PC-3 (cell line): ENCODE measurements at regions not wholly inside any gene's neighbourhood (a gene's known extent, or its start where the extent isn't known, plus 50 kb on each side); places are given as distances from the start of the nearest gene placed in this dataset.
"Not testable (repeated sequence)": the region's sequence is repeated elsewhere in the genome, so short reads cannot be mapped to it uniquely, and the experiment has no call there.

Experiments used
- ATAC-seq: fragments of 200-7000 bp; cut with Tn5 transposase; 2 replicates; pipeline ENCODE4 v1.9.1; 2020; ENCODE audit warnings: mild to moderate bottlenecking, moderate library complexity
- BruUV-seq: library from RNA; stranded (reverse); fragments of 400-500 nt; replicated peaks from 2 replicates; lab custom pipeline; 2021; lab: Mats Ljungman, UMichigan
- CTCF ChIA-PET: fragments of 300-600 bp; sonication (Branson Sonifier 250); formaldehyde crosslinking; loops from one replicate; lab custom pipeline; 2022; ENCODE audit warnings: antibody characterized with exemption; lab: Charles Lee
- POLR2A ChIA-PET: fragments of 300-600 bp; sonication (Branson Sonifier 250); formaldehyde crosslinking; loops from one replicate; lab custom pipeline; 2022; ENCODE audit warnings: antibody characterized with exemption; ENCODE audit not compliant: unreplicated experiment; lab: Charles Lee
- DNase-seq: peaks from one replicate; pipeline ENCODE4 v3.0.0-alpha.2; 2015
- H2AFZ ChIP-seq: fragments of 300-600 bp; sonication (generic); 2 replicates; pipeline ENCODE4 v1.6.0; 2016; ENCODE audit warnings: antibody characterized with exemption, low read length
- H3F3A ChIP-seq: fragments of 300-600 bp; sonication (generic); one replicate; pipeline ENCODE4 v1.6.0; 2017; ENCODE audit warnings: antibody characterized with exemption, low read length, control low read depth, mild to moderate bottlenecking; ENCODE audit not compliant: unreplicated experiment
- H3K27ac ChIP-seq: fragments of 300-600 bp; sonication (generic); 2 replicates; pipeline ENCODE4 v1.5.1; 2016; ENCODE audit warnings: mild to moderate bottlenecking, low read length
- H3K27me3 ChIP-seq: fragments of 300-600 bp; sonication (generic); 2 replicates; pipeline ENCODE4 v1.6.1; 2016; ENCODE audit warnings: low read length, mixed read lengths
- H3K36me3 ChIP-seq: fragments of 300-600 bp; sonication (generic); 2 replicates; pipeline ENCODE4 v1.6.1; 2016; ENCODE audit warnings: low read depth, mixed run types, low read length, mixed read lengths
- H3K4me1 ChIP-seq: fragments of 300-600 bp; sonication (generic); 2 replicates; pipeline ENCODE4 v1.5.1; 2016; ENCODE audit warnings: low read length; ENCODE audit not compliant: insufficient read depth
- H3K4me2 ChIP-seq: fragments of 300-600 bp; sonication (generic); 2 replicates; pipeline ENCODE4 v1.6.0; 2016; ENCODE audit warnings: low read length
- H3K4me3 ChIP-seq: fragments of 300-600 bp; sonication (generic); 2 replicates; pipeline ENCODE4 v1.5.1; 2016; ENCODE audit warnings: mild to moderate bottlenecking, low read length, mixed read lengths
- H3K79me2 ChIP-seq: fragments of 300-600 bp; sonication (generic); 2 replicates; pipeline ENCODE4 v1.6.1; 2017; ENCODE audit warnings: low read length, mixed read lengths
- H3K9ac ChIP-seq: fragments of 300-600 bp; sonication (generic); 2 replicates; pipeline ENCODE4 v1.6.0; 2016; ENCODE audit warnings: mild to moderate bottlenecking, low read length
- H3K9me2 ChIP-seq: fragments of 300-600 bp; sonication (generic); replicated peaks from 2 replicates; pipeline ENCODE4 v1.6.1; 2016; ENCODE audit warnings: mixed run types, low read length, mixed read lengths
- H3K9me3 ChIP-seq: fragments of 300-600 bp; sonication (generic); 2 replicates; pipeline ENCODE4 v1.6.1; 2016; ENCODE audit warnings: low read length, mixed read lengths
- H4K20me1 ChIP-seq: fragments of 300-600 bp; sonication (generic); 2 replicates; pipeline ENCODE4 v1.6.1; 2016; ENCODE audit warnings: low read length, mixed read lengths
- CTCF ChIP-seq: fragments of 300-600 bp; sonication (generic); conservative IDR thresholded peaks from 2 replicates; pipeline ENCODE4 v1.5.1; 2017; ENCODE audit warnings: antibody characterized with exemption, low read depth, mild to moderate bottlenecking, low read length
- EZH2 ChIP-seq: fragments of 300-600 bp; sonication (generic); IDR thresholded peaks from one replicate; pipeline ENCODE4 v1.6.1; 2017; ENCODE audit warnings: antibody characterized with exemption, mild to moderate bottlenecking, low read length; ENCODE audit not compliant: unreplicated experiment
- EZH2phosphoT487 ChIP-seq: fragments of 300-600 bp; sonication (generic); IDR thresholded peaks from 2 replicates; pipeline ENCODE4 v1.6.1; 2018; ENCODE audit warnings: mild to moderate bottlenecking, antibody characterized with exemption, low read length, borderline replicate concordance
- intact Hi-C: fragments of 100-400 bp; cut with micrococcal nuclease; formaldehyde crosslinking; loops from 2 replicates; pipeline ENCODE4 v1.9.0; 2023

- Histone ChIP-seq H3K9me3 (no peaks in the 10 kb centered on the region), H3K4me2 (no peak overlapping the region), H3K9me2 (no peaks in the 10 kb centered on the region), H3K27ac (no peak overlapping the region), H3K36me3 (no peaks in the 10 kb centered on the region), H3K4me1 (no peaks in the 10 kb centered on the region), H4K20me1 (no peaks in the 10 kb centered on the region), H3K27me3 (no peaks in the 10 kb centered on the region), H3K79me2 (no peaks in the 10 kb centered on the region), H3K9ac (no peak overlapping the region), H3K4me3 (no peak overlapping the region), H2AFZ (no peak overlapping the region), H3F3A (no peaks in the 10 kb centered on the region)
- intact Hi-C loops = no loop called here
- ChIA-PET POLR2A (no interaction called here), CTCF (no interaction called here)
- TF ChIP-seq EZH2phosphoT487 = no peak
- no peak for TF ChIP-seq CTCF
- no peak for TF ChIP-seq EZH2
- BruUV-seq = no TSS peak
- ATAC-seq = no peak
- DNase-seq = no peak
These were observed 708.9 kb downstream of the NTRK3 start for GRCh38 chr15:87547470-87548181.

DNA sequence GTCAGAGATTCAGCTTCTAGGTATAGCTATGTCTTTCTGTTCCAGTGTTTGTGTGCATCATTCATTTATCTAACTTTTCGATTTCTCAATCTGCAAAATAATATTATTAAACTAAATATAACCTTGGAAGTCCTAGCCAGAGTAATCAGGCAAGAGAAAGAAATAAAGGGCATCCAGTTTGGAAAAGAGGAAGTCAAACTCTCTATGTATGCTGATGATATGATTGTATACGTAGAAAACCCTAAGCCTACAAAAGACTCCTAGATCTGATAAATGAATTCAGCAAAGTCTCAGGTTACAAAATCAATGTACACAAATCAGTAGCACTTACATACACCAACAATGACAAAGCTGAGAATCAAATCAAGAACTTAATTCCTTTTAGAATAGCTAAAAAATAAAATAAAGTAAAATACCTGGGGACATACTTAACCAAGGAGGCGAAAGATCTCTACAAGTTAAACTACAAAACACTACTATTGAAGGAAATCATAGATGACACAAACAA, 718.2 kb downstream of the NTRK3 start:
- intact Hi-C loops = no loop called here
- Histone ChIP-seq H2AFZ (no peak overlapping the region), H3K4me2 (no peak overlapping the region), H3K4me1 (no peaks in the 10 kb centered on the region), H3K79me2 (no peaks in the 10 kb centered on the region), H3K27ac (no peak overlapping the region), H3K27me3 (no peaks in the 10 kb centered on the region), H3K9me3 (peaks cover 11% of the 10 kb centered on the region), H3K9ac (no peak overlapping the region), H3K4me3 (no peak overlapping the region), H3K36me3 (no peaks in the 10 kb centered on the region), H3F3A (no peaks in the 10 kb centered on the region), H4K20me1 (no peaks in the 10 kb centered on the region), H3K9me2 (no peaks in the 10 kb centered on the region)
- no peak for ATAC-seq
- DNase-seq = no peak
- no TSS peak for BruUV-seq
- POLR2A ChIA-PET = no interaction called here
- no peak for TF ChIP-seq EZH2
- TF ChIP-seq CTCF = no peak
- no peak for TF ChIP-seq EZH2phosphoT487
- CTCF ChIA-PET = no interaction called here

- no peak for ATAC-seq
- intact Hi-C loops = no loop called here
These were observed 719.2 kb downstream of the NTRK3 start for GRCh38 chr15:87537295-87537694.

DNA sequence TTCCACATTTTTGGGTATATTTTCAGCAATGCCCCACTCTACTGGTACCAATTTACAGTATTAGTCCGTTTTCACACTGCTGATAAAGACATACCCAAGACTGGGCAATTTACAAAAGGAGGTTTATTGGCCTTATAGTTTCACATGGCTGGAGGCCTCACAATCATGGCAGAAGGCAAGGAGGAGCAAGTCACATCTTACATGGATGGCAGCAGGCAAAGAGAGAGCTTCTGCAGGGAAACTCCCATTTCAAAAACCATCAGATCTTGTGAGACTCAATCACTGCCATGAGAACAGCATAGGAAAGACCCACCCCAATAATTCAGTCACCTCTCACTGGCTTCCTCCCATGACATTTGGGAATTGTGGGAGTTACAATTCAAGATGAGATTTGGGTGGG, 722.9 kb downstream of the NTRK3 start:
- peaks cover 11% of the 10 kb centered on the region for H3K9me3 ChIP-seq
- intact Hi-C loops, ATAC-seq, POLR2A ChIA-PET, H3K9ac ChIP-seq, H3K79me2 ChIP-seq, H3K27ac ChIP-seq, H3K36me3 ChIP-seq, H2AFZ ChIP-seq, H3K4me2 ChIP-seq, BruUV-seq, H3K27me3 ChIP-seq, CTCF ChIA-PET, DNase-seq, H3K9me2 ChIP-seq, H3F3A ChIP-seq, H3K4me1 ChIP-seq, H4K20me1 ChIP-seq, H3K4me3 ChIP-seq: not testable (repeated sequence)

More at GRCh38 chr15:87537295-87537694, 719.2 kb downstream of the NTRK3 start:
- H3K4me1 ChIP-seq = no peaks in the 10 kb centered on the region
- H3F3A ChIP-seq = no peaks in the 10 kb centered on the region
- peaks cover 11% of the 10 kb centered on the region for H3K9me3 ChIP-seq
- H3K27me3 ChIP-seq = no peaks in the 10 kb centered on the region
- no peak for DNase-seq
- no peak overlapping the region for H2AFZ ChIP-seq
- H3K9ac ChIP-seq = no peak overlapping the region
- H3K36me3 ChIP-seq = no peaks in the 10 kb centered on the region
- no peak overlapping the region for H3K4me3 ChIP-seq
- TF ChIP-seq EZH2 (no peak), CTCF (no peak), EZH2phosphoT487 (no peak)
- no peaks in the 10 kb centered on the region for H3K79me2 ChIP-seq
- no TSS peak for BruUV-seq
- H3K4me2 ChIP-seq = no peak overlapping the region
- no peaks in the 10 kb centered on the region for H4K20me1 ChIP-seq
- H3K27ac ChIP-seq = no peak overlapping the region
- POLR2A ChIA-PET = no interaction called here
- H3K9me2 ChIP-seq = no peaks in the 10 kb centered on the region
- CTCF ChIA-PET = no interaction called here
